ENCODE measurements at regions not wholly inside any gene's neighbourhood (a gene's known extent, or its start where the extent isn't known, plus 50 kb on each side); places are given as distances from the start of the nearest gene placed in this dataset.
"Not testable (repeated sequence)": the region's sequence is repeated elsewhere in the genome, so short reads cannot be mapped to it uniquely, and the experiment has no call there.

DNA sequence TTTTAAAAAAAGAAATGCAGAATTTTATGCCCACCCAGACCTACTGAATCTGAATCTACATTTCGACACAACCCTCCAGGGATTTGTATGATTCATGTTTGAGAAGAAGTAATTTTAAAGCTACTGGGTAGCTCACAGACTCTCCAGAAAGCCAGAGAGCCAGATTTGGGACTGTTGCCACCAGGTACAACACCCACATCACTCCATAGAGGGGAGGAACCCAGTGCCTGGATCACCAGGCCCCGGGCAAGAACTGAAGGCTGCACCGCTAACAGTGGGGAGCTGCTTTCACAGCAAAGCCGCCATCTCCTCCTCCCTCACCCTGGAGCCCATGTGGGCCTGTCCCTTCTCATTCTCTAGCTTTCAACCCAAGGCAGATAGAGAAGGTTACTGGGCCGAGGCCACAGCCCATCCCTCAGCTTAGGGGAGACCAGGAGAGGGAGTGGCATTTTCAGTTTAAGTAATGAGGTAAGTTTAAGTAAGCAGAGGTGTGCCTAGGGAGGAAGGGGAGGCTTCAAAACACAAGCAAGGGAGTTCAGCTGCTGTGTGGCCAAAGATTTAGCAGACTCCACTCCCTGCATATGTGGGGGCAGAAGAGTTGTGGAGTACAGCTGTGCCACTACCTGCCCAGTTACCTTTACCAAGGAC is 109.8 kb downstream of the IL12A start:
- DNase-seq = no peak

DNA sequence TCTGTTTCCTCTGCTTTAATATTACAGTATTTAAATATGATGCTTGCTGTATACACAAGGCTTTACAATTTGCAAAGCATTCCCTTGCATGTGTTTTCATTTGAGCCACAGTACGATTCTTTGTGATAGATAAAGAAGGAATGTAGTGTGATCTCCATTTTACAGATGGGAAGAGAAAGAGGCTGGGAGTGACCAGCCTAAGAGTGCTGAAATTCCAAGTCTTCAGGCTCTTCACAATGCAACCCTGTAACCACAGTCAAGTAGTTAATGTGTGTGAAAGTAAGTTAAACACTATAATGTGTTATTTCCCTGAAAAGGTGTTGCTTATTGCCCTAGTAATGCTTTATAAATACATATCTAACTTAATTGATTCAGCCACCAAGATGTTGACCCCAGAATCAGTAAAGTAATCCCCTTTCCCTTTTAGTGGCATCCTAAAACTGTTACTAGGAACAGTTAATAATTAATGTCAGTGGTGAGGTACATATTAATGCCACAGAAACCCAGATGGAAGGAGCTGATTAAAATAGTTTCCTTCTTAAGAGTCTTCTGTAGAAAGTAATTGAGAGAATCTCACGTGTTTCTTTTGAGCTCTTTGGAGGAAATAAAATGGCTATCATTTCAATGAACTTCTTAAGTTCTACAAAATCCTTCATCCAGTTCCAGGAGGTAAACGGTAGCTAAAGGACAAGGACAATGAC is 110.4 kb downstream of the IL12A start:
- DNase-seq = no peak

DNA sequence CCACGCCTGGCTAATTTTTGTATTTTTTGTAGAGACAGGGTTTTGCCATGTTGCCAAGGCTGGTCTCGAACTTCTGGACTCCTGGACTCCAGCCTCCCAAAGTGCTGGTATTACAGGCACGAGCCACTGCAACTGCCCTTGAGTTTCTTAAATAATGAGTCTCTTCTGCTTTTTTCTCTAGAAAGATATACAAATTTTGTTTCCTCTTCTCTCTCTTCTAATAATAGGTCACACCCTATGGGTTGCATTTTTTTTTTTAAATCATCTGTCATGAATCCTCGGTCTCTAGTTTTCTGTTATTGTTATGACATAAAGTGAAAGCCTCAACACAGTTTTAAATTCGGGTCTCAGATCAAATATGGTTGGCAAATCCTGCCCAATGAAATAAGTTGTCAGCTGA is 111.2 kb downstream of the IL12A start:
- DNase-seq = no peak

DNA sequence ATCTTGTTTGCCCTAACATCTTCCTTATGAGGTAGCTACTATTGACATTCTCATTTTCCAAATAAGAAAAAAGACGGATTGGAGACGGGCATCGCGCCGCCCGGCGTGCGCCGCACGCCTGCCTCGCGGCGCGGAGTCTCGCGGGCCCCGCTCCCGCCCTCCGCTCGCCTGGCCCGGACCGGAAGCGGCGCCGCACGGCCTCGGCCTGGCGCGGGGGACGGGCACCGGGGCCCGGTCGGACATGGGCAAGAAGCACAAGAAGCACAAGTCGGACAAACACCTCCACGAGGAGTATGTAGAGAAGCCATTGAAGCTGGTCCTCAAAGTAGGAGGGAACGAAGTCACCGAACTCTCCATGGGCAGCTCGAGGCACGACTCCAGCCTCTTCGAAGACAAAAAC is 112.0 kb downstream of the IL12A start:
- DNase-seq = no peak

DNA sequence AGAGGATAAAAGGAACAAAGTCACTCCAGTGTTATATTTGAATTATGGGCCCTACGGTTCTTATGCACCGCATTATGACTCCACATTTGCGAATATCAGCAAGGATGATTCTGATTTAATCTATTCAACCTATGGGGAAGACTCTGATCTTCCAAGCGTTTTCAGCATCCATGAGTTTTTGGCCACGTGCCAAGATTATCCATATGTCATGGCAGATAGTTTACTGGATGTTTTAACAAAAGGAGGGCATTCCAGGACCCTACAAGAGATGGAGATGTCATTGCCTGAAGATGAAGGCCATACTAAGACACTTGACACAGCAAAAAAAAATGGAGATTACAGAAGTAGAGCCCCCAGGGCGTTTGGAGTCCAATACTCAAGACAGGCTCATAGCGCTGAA is 113.4 kb downstream of the IL12A start:
- DNase-seq = not testable (repeated sequence)

DNA sequence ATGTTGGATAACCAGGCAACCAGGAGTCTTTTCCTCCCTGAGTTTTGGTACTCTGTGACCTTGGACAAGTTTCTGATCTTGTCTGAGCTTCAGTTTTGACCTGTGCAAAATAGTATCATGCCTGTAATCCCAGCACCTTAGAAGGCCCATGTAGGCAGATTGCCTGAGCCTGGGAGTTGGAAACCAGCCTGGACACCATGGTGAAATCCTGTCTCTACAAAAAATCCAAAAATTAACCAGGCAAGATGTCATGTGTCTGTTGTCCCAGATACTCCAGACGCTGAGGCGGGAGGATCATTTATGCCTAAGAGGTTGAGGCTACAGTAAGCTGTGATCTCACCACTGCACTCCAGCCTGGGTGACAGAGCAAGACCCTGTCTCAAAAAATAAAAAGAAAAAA is 114.8 kb downstream of the IL12A start:
- no peak for DNase-seq

DNA sequence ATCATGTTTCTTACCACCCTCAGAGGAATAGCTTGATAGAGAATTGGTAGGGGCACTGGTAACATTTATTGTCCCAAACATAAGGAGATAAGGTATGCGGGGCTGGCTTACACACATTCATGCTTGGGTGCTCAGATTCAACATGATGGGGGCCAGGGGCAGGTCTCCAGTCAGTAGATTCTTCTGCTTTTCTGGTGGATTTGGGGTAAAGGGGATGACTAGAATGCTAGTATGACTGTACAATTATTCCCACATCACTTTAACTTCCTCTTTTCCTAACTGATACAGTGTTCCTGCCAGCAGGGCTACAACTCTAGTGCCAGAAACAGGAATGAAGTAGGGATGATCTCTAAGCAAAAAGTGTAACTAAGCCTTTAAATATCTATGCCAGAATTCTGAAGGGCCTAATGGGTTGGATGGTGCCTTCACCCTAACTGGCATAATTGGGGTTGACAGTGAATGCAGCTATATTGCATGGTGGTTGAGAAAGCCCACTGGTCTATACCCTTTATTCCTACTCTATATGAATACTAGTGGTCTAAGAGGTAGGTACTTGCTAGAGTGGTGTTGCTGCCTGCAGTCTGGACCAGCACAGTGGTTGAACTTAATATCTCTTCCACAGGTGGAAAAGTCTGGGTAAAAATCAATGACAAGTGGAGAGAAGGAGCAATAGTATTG is 117.4 kb downstream of the IL12A start:
- no peak for DNase-seq

DNA sequence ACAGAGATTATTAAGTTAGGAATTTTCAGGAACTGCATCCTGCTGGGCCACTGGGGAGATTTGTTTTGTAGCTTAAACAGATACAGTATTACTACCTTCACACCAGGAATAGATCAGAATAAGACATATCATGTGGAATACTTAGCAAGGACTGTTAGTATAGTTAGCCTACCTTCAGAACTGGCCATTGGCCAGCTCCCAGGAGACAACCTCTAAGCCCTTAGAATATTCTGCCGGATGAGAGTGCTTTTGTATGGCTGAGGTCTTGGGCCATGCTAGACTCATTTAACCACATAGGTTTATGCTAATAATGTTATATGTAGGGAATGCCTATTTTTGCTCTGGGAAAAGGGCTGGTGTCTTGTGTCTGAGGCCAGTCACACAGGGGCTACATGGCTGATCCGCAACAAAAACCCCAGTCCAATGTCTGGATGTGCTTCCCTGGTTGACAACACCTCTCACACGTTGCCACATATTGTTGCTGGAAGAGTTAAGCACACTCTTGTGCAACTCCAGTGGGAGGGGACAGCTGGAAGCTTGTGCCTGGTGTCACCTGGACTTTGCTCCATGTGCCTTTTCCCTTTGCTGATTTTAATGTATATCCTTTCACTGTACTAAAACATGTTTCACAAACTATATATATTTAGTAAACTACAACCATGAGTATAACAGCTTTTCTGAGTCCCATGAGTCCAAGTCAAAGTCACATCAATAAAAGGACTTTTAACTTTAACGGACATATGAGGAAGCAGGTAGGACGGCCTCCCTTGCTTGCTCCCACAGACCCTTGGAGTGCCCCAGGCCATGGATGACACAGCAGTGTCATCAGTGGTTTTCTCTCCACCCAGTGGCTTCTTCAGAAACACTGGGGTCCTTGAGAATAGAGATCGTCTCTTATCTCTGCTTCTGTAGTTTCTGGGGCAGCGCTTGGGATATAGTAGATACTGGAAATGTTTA is 118.0 kb upstream of the C3orf80 start:
- DNase-seq = no peak

DNA sequence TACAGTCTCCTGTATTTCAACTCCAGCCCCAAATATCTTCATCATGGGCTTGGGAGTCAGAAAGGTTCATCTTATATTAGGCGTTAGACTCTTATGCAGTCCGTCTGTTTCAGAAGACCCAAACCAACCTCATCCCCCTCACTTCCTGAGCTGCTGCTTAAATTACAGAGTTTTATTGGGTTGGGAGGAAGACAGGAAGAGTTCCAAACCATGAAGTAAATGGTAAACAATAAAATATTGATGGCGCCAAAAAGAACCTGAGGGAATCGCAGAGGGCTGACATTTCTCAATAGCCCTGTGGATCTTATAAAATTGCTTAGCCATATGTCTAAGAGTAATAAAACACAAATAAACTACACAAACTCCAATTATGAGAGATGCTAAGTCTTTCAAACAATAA is 116.9 kb upstream of the C3orf80 start:
- no peak for DNase-seq

DNA sequence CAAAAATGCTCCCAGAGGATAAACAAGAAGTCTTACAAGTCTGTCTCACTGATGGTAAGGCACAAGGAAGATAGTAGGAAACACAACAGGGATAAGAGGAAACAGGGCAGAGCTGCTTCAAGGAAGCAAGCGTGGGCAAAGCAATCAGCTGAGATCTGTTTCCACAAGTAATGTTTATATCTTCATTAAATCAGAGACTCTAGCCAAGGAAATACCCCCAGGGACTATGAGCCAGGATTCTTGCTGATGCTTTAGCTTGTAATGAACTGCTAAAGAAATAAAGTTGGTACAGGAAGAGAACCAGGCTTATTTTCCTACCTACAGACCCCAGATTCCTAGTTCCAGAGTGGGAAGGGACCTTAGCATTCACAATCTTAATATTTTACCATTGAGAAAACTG is 112.7 kb upstream of the C3orf80 start:
- no peak for DNase-seq

DNA sequence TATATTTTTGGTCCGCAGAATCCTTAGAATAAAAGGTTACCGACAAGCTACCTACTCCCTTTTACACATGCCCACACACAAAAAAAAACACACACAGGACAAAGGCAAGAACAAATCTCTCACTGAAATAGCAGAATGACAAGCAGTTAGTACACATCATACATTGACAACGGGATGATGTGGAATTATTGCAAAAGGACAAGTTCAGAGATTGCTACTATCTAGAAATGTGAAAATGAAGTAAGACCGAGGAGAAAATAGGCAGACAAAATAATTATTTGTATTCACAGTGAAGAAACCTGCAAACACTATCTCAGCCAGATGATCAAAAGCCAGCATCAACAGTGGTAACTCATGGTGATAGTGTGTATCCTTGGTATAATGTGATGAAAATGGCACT is 112.2 kb upstream of the C3orf80 start:
- DNase-seq = no peak

DNA sequence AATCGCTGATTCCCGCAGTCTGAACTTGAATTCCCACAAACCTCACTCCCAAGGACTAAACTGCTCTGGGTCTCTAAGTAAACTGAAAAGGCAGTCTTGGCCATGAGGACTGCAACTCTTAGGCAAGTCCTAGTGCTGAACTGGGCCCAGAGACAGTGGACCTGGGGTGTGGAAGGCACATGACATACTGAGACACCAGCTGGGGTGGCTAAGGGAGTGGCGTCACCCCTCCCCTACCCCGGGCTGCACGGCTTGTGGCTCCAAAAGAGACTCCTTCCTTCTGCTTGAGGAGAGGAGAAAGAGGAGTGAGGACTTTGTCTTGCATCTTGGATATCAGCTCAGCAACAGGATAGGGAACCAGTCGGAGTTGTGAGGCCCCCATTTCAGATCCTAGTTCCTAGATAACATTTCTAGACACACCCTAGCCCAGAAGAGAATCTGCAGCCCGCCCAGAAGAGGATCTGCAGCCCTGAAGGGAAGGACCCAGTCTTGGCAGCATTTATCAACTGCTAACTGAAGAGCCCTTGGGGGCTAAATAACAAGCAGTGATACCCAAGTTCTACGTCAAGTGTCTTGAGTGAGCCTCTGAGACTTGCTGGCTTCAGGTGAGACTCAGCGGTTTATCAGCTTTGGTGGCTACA is 110.7 kb upstream of the C3orf80 start:
- DNase-seq = no peak

DNA sequence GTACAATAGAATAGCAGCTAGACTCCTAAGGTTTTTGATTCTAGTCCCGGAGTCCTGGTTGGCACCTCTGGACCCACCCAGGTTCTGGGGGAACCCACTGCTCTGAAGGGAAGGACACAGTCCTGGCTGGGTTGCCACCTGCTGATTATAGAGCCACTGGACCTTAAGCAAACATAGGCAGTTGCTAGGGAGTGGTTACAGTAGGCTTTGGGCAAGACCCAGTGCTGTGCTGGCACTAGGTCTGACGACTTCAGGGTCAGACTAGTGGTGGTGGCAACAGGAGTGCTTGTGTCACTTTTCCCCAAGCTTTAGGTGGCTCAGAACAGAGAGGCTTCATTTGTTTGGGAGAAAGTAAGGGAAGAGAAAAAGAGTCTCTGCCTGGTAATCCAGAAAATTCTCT is 109.8 kb upstream of the C3orf80 start:
- no peak for DNase-seq

DNA sequence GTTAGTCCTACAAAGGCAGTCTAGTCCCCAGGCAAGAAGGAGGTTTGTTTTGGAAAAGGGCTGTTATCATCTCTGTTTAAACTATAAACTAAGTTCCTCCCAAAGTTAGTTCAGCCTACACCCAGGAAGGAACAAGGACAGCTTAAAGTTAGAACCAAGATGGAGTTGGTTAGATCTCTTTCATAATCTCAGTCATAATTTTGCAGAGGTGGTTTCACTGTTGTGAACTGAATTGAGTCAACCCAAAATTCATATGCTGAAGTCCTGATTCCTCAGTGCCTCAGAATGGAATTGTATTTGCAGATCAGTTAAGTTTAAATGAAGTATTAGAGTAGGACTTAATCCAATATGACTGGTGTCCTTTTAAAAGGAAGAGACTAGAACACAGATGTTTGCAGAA is 101.0 kb upstream of the C3orf80 start:
- DNase-seq = no peak

DNA sequence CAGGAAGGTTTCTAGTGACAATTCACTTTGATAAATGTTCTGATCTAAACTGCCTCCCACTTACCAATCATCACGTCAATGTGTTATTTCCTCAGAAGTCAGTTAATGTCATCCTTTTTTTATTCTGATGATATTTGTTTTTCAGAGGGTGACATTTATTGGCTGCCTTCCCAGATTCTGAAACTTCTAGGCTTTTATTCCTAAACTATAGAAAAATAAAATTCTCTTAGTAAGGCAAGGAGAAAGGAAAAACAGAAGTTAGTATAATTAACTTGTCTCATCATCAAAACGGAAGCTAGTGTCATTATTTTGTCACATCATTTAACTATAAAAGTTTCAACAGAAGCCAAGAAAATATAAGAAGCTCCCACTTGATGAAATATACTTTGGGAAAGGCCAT is 100.0 kb upstream of the C3orf80 start:
- no peak for DNase-seq

DNA sequence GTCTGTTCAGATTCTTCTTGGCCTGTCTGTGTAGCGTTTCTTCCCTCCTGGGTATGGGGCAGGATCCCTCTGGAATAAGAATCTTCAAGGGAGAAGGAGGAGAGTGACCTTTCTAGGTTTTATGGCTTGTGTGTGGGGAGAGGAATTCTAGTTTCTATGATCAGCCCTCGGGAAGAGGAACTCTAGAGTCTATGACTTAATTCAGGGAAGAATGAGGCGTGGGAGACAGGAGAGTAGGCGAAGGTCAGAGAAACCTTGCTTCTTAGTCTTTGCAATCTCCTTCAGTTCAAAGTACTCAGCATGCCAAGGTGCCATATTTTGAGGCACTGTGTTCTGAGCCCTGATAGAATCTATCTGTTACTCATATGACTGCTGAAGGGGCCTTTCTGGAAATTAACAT is 99.2 kb upstream of the C3orf80 start:
- no peak for DNase-seq

DNA sequence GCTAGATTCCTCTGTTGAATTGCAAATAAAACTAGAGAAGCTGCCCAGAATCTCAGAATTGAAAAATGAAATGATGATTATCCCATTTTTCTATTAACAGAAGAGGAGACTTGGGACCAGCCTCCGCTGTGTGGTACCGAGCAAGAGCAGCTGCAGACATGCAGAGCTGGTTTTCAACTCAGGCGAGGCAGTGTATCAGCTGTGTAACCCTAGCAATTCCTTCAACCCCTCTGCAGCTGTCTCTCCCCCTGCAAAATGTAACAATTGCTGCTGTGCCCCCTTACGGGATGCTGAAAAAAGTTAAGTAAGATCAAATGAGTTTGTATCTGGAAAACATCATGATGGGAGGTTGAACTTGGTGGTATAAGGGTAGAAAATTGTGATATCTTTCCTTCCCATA is 98.5 kb upstream of the C3orf80 start:
- no peak for DNase-seq

DNA sequence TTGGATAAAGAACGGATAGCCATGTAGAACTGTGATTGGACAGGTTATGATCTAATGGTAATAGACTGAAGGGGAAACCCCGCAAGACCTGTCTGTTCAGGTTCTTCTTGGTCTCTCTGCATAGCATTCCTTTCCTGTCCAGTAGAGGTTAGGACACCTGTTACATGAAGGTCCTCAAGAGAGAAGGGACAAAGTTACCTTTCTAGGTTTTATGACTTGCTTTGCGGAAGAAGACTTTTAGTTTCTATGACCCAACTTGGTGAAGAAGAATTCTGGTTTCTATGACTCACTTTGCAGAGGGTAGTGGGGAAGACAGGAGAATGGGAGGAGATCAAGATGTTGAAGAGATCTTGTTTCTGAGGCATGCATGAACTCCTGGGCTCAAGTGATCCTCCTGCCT is 97.9 kb upstream of the C3orf80 start:
- DNase-seq = no peak

DNA sequence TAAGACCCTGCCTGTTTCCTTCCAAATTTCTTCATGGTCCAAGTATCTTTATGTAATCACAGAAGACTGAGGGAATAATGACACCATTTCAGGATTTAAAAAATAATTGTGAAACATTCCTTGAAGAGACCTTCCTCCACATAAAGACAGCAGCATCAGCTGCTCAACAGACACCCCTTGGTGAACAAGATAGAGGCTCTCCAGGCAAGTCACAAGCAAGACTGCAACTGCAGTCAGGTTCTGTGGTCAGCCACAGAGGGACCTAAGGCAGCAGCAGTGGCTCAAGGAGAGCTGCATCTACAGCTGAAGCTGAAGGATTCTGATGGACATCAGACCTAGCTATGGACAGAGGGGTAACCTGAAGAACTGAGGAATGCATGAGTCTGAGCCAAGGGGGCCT is 97.2 kb upstream of the C3orf80 start:
- no peak for DNase-seq

DNA sequence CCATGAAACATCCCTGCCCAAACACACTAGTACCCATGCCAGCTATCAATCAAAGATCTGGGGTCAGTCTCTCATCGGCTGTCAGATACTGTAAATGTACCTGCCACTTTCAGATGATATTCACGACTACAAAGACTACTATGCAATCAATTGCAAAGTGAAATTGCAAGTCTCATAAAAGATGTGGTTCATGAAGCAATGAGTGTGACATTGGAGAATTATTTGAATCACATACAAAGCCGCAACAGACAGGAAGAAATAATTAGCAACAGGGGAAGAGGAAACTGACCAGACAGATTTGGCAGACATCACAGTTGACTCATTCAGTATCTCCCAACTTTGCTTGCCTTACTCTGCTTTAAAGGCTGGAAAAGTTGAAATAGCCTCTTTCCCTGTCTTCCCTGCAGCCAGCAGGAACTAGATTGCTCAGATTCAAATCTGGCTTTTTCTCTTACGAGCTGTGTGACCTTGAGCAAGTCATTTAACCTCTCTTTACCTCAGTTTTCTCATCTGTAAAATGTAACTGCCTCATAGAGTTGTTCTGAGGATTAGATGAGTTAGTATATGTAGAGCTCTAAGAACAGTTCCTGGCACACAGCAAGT is 95.7 kb upstream of the C3orf80 start:
- DNase-seq = no peak

DNA sequence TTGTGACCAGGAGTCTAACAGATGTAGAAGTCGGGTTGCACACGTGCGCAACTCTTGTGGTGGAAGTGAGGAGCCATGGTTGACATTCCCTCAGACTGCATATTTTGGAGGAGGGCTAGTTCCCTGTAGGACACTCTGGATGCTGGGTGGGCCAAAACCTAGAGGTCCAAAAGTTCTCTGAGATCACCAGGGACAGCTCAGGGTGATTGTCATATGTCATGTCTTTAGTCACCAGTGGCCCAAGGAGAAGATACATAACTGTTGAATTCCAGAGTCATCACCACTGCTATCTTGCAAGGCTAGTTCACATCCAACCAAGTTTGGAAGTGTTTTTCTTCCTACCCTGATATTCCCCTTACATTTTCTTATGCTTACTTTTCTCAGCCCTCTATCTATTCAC is 95.2 kb upstream of the C3orf80 start:
- DNase-seq = no peak

DNA sequence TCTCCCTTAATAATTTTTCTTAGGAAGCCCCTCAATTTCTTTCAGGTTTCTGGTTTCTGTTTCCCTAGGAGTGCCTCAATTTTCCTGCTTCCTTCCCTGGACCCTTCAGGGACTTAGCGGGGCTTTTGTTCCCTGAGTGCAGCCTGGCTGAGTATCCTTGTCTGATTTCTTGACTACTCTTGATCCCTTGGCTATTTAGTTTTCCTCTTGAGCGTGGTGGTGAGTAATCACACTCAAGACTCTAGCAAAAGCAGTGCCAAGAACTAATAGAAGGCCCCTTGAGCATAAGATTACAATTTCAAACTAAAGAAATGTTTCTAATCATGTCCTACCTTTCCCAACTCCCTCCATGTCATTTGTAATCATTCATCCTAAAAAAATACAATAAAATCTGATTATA is 94.3 kb upstream of the C3orf80 start:
- DNase-seq = no peak
